Hepatocyte (in vitro differentiated cells): ENCODE measurements at regions not wholly inside any gene's neighbourhood (a gene's known extent, or its start where the extent isn't known, plus 50 kb on each side); places are given as distances from the start of the nearest gene placed in this dataset.

Source experiments
- CTCF ChIP-seq: fragments of 200-600 bp; sonication (generic); IDR thresholded peaks from 2 replicates; pipeline ENCODE4 v1.5.1; 2016; ENCODE audit warnings: antibody characterized with exemption, mild to moderate bottlenecking; ENCODE audit not compliant: poor library complexity
- EZH2 ChIP-seq: fragments of 200-600 bp; sonication (generic); IDR thresholded peaks from 2 replicates; pipeline ENCODE4 v1.6.1; 2016; ENCODE audit warnings: antibody characterized with exemption, mild to moderate bottlenecking, borderline replicate concordance

- TF ChIP-seq CTCF (no peak), EZH2 (no peak)
These were observed 149.8 kb upstream of the AKIRIN2 start for GRCh38 chr6:87851674-87852299.
